ENCODE measurements at regions not wholly inside any gene's neighbourhood (a gene's known extent, or its start where the extent isn't known, plus 50 kb on each side); places are given as distances from the start of the nearest gene placed in this dataset.
"Not testable (repeated sequence)": the region's sequence is repeated elsewhere in the genome, so short reads cannot be mapped to it uniquely, and the experiment has no call there.

DNA sequence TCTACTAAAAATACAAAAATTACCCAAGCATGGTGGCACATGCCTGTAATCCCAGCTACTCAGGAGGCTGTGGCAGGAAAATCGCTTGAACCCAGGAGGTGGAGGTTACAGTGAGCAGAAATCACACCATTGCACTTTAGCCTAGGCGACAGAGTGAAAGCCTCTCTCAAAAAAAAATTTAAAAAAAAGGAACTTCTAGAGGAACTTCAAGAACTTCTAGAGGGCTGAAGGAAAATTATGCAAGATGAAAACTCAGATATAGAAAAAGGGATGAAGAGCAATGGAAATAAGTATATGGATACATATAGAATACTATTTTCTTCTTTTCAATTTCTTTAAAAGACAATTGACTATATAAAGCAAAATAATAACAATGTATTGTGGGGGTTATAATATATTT is 51.2 kb upstream of the PRR5 start:
- Histone ChIP-seq H3K27me3 (ENCODE audit: control insufficient read depth, insufficient read depth, low read length) (no peaks in the 10 kb centered on the region), H3K4me3 (ENCODE audit: low read length) (no peak overlapping the region), H3K4me1 (ENCODE audit: control insufficient read depth, low read depth, low read length) (no peaks in the 10 kb centered on the region), H3K36me3 (ENCODE audit: control insufficient read depth, low read depth, low read length) (no peaks in the 10 kb centered on the region), H3K9ac (ENCODE audit: low read length) (no peak overlapping the region), H3K9me3 (ENCODE audit: control insufficient read depth, low read depth, low read length) (no peaks in the 10 kb centered on the region), H3K27ac (ENCODE audit: low read length) (no peak overlapping the region)

DNA sequence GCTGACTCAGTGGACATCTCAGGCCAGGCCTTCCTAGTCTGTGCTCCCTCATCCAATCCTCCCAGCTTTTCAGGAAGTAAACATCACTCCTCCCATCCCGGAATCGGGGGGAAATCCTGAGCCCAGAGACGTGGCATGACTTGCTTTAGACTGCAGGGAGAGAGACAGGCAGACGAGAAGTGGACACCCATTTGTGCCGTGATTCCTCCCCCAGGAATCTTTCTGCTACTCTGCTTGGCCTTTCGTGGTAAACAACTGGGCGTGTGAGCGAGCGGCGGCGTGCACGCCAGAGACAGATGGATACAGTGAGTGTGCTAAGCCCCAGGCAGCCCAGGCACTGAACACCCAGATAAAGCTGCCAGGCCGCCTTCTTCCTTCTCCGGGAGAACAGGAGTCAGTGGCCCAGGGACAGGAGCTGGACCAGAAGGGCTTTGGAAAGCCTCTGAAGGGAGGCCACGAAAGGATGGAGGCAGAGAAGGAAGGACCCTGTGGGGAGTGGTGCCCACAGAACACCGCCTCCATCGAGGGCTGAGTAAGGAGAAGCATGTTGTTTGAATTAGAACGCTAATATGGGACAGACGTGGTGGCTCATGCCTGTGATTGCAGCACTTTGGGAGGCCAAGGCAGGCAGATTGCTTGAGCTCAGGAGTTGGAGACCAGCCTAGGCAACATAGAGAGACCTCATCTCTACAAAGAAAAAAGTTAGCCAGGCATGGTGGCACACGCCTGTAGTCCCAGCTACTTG is 53.0 kb upstream of the PRR5 start:
- Histone ChIP-seq H3K27ac (ENCODE audit: low read length) (no peak overlapping the region), H3K9me3 (ENCODE audit: control insufficient read depth, low read depth, low read length) (no peaks in the 10 kb centered on the region), H3K4me1 (ENCODE audit: control insufficient read depth, low read depth, low read length) (no peaks in the 10 kb centered on the region), H3K9ac (ENCODE audit: low read length) (no peak overlapping the region), H3K27me3 (ENCODE audit: control insufficient read depth, insufficient read depth, low read length) (no peaks in the 10 kb centered on the region), H3K4me3 (ENCODE audit: low read length) (no peak overlapping the region), H3K36me3 (ENCODE audit: control insufficient read depth, low read depth, low read length) (no peaks in the 10 kb centered on the region)

DNA sequence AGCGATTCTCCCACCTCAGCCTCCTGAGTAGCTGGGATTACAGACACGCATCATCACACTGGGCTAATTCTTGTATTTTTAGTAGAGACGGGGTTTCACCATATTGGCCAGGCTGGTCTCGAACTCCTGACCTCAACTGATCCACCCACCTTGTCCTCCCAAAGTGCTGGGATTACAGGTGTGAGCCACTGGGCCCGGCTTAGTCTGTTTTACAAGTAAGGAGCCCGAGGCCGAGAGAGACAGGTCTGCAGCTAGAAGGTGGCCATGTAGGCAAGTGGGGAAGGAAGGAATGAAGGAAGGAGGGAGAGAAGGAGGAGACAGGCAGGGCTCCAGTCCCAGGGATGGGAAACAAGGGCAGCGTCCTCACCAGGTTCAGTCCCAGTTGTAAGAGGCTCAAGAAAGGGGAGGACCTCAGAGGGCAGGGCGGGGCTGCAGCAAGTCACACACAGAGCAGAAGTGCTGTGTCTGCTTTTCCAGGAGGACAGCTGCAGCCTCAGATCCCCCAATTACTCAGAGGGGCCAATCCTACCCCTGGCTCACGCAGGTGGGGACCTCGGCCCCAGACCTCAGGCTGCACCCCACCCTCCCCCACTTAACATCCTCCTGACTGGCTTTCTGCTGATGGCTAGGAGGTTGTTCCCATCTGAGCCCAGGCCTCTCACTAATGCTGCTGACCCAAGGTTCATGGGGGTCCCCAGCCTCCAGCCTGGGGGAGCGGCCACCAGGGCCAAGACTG is 53.8 kb upstream of the PRR5 start:
- Histone ChIP-seq H3K9me3 (ENCODE audit: control insufficient read depth, low read depth, low read length) (no peaks in the 10 kb centered on the region), H3K36me3 (ENCODE audit: control insufficient read depth, low read depth, low read length) (no peaks in the 10 kb centered on the region), H3K27ac (ENCODE audit: low read length) (no peak overlapping the region), H3K4me3 (ENCODE audit: low read length) (no peak overlapping the region), H3K27me3 (ENCODE audit: control insufficient read depth, insufficient read depth, low read length) (no peaks in the 10 kb centered on the region), H3K9ac (ENCODE audit: low read length) (no peak overlapping the region), H3K4me1 (ENCODE audit: control insufficient read depth, low read depth, low read length) (no peaks in the 10 kb centered on the region)

DNA sequence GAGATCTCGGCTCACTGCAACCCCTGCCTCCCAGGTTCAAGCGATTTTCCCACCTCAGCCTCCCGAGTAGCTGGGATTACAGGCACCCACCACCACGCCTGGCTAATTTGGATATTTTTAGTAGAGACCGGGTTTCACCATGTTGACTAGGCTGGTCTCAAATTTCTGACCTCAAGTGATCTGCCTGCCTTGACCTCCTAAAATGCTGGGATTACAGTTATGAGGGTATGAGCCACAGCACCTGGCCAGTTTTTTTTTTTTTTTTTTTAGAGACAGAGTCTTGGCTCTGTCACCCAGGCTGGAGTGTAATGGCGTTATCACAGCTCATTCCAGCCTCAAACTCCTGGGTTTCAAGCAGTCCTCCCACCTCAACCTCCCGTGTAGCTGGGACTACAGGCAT is 54.9 kb upstream of the PRR5 start:
- Histone ChIP-seq H3K27me3 (ENCODE audit: control insufficient read depth, insufficient read depth, low read length) (no peaks in the 10 kb centered on the region), H3K27ac (ENCODE audit: low read length) (no peak overlapping the region), H3K36me3 (ENCODE audit: control insufficient read depth, low read depth, low read length) (no peaks in the 10 kb centered on the region), H3K9me3 (ENCODE audit: control insufficient read depth, low read depth, low read length) (no peaks in the 10 kb centered on the region), H3K4me3 (ENCODE audit: low read length) (no peak overlapping the region), H3K4me1 (ENCODE audit: control insufficient read depth, low read depth, low read length) (no peaks in the 10 kb centered on the region), H3K9ac (ENCODE audit: low read length) (no peak overlapping the region)

DNA sequence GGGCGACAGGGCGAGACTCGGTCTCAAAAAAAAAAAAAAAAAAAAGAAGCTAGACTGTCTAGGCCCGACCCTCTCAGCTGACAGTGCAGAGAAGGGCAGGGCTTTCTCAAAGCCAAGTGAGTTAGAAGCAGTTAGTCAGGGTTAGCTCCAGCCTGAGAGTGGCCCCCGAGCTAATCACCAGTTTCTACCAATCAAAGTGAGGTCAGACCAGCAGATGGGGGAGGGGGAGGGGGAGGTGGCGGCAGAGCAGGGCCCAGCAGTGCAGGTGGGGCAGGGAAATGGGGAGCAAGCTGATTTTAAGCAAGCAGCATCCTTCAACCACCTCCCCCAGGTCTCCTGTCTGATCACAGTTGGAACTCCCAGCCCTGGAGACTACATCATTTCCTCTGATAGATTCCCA is 55.3 kb upstream of the PRR5 start:
- H3K27me3 ChIP-seq (ENCODE audit: control insufficient read depth, insufficient read depth, low read length) = no peaks in the 10 kb centered on the region
- H3K36me3 ChIP-seq (ENCODE audit: control insufficient read depth, low read depth, low read length) = no peaks in the 10 kb centered on the region
- H3K9me3 ChIP-seq (ENCODE audit: control insufficient read depth, low read depth, low read length) = no peaks in the 10 kb centered on the region
- H3K9ac ChIP-seq (ENCODE audit: low read length) = no peak overlapping the region
- no peaks in the 10 kb centered on the region for H3K4me1 ChIP-seq (ENCODE audit: control insufficient read depth, low read depth, low read length)
- H3K27ac ChIP-seq (ENCODE audit: low read length) = no peak overlapping the region
- H3K4me3 ChIP-seq (ENCODE audit: low read length) = no peak overlapping the region

DNA sequence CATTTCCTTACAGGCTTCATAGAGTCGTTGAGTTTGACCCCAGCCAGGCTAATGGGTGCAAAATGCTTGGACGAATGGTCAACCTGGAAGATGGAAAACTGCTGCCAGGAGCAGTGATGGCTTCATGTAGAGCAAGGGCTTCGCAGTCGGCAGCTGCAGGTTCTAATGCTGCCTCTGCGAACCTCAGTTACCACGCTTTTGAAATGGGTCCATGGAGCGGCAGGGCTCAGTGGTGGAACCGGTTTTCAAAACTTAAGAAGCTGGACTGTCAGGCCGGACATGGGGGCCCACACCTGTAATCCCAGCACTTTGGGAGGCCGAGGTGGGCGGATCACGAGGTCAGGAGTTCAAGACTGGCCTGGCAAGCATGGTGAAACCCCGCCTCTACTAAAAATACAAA is 55.9 kb upstream of the PRR5 start:
- Histone ChIP-seq H3K9me3 (ENCODE audit: control insufficient read depth, low read depth, low read length) (no peaks in the 10 kb centered on the region), H3K27me3 (ENCODE audit: control insufficient read depth, insufficient read depth, low read length) (no peaks in the 10 kb centered on the region), H3K27ac (ENCODE audit: low read length) (no peak overlapping the region), H3K9ac (ENCODE audit: low read length) (no peak overlapping the region), H3K4me3 (ENCODE audit: low read length) (no peak overlapping the region), H3K36me3 (ENCODE audit: control insufficient read depth, low read depth, low read length) (no peaks in the 10 kb centered on the region), H3K4me1 (ENCODE audit: control insufficient read depth, low read depth, low read length) (no peaks in the 10 kb centered on the region)

DNA sequence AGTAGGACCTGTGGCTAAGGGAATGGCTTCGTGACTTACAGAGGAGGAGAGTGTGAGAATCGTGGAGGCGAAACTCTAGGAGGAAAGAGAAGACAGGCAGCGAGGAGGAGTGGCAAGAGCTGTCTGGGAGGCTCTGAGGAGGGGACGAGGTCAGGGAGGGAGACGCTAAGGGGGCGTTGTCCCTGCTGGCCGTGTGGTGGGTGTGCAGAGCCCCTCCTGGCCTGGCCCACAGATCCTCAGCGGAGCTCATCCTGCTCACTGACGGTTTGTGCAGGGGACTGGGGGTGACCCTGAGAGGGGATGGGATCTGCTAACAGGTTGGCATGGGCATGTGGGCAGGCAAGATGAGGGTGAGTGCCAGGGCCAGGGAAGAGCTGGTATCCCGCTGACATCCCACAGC is 56.5 kb upstream of the PRR5 start:
- H3K4me3 ChIP-seq (ENCODE audit: low read length) = no peak overlapping the region
- no peaks in the 10 kb centered on the region for H3K27me3 ChIP-seq (ENCODE audit: control insufficient read depth, insufficient read depth, low read length)
- no peaks in the 10 kb centered on the region for H3K36me3 ChIP-seq (ENCODE audit: control insufficient read depth, low read depth, low read length)
- no peak overlapping the region for H3K27ac ChIP-seq (ENCODE audit: low read length)
- H3K9ac ChIP-seq (ENCODE audit: low read length) = no peak overlapping the region
- no peaks in the 10 kb centered on the region for H3K4me1 ChIP-seq (ENCODE audit: control insufficient read depth, low read depth, low read length)
- no peaks in the 10 kb centered on the region for H3K9me3 ChIP-seq (ENCODE audit: control insufficient read depth, low read depth, low read length)

DNA sequence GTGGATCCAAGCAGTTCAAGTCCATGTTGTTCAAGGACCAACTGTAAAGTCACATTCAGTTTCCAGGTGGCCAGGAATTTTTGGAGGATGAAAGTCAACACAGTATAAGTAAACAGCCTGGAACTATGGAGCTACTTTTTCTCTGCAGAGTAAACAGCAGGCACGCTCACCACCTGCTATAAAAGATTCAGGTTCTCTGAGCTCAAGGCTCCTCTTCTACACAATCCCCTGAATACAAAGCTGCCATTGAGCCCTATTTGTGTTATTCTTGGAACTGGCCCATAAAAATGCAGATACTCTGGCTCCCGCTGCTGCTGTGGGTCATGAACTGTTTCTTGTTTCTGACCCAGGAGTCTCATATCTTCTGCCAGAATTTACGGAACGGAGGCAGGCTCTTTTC is 56.9 kb upstream of the PRR5 start:
- H3K9ac ChIP-seq (ENCODE audit: low read length) = no peak overlapping the region
- no peaks in the 10 kb centered on the region for H3K36me3 ChIP-seq (ENCODE audit: control insufficient read depth, low read depth, low read length)
- H3K4me3 ChIP-seq (ENCODE audit: low read length) = no peak overlapping the region
- no peak overlapping the region for H3K27ac ChIP-seq (ENCODE audit: low read length)
- no peaks in the 10 kb centered on the region for H3K27me3 ChIP-seq (ENCODE audit: control insufficient read depth, insufficient read depth, low read length)
- H3K9me3 ChIP-seq (ENCODE audit: control insufficient read depth, low read depth, low read length) = no peaks in the 10 kb centered on the region
- H3K4me1 ChIP-seq (ENCODE audit: control insufficient read depth, low read depth, low read length) = no peaks in the 10 kb centered on the region

DNA sequence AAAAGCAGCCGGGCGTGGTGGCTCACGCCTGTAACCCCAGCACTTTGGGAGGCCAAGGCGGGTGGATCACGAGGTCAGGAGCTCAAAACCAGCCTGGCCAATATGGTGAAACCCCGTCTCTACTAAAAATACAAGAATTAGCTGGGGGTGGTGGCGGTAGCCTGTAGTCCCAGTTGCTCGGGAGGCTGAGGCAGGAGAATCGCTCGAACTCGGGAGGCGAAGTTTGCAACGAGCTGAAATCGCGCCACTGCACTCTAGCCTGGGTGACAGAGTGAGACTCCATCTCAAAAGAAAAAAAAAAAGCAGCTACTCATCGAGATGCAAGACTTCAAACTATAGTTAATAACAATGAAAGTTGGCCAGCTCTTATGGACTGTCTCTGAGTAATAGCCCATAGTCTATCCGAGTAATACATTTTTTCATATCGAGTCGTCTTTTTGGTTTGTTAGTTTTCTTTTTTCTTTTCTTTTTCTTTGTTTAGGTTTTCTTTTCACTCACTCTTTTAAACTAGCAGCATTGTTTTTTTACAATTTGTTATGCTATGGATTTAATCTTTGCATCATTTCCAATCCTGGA is 58.4 kb upstream of the PRR5 start:
- H3K27me3 ChIP-seq (ENCODE audit: control insufficient read depth, insufficient read depth, low read length); H3K27ac ChIP-seq (ENCODE audit: low read length); H3K36me3 ChIP-seq (ENCODE audit: control insufficient read depth, low read depth, low read length); H3K4me1 ChIP-seq (ENCODE audit: control insufficient read depth, low read depth, low read length); H3K9ac ChIP-seq (ENCODE audit: low read length); H3K9me3 ChIP-seq (ENCODE audit: control insufficient read depth, low read depth, low read length); H3K4me3 ChIP-seq (ENCODE audit: low read length): not testable (repeated sequence)

DNA sequence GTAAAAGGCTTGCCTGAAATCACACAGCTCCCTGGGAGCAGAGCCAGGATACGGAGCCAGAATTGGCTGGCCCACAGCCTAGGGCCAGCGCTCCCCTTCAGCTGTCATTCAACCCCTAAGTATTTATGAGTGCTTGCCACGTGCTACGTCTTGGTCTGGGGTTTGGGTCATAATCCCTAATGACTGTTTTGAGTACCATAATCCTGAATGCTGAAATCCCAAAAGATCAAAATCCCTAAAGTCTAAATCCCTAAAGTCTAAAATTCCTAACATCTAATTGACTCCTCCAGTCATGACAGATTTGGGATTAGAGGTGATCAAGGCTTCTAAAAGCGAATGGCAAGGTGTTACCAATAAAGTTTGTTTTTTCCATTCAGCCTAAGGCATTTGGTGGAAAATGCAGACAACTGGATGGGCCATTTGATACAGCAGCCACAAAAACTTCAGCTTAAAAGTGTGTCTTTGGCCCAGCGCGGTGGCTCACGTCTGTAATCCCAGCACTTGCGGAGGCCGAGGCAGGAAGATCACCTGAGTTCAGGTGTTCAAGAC is 59.8 kb upstream of the PRR5 start:
- Histone ChIP-seq H3K27me3 (ENCODE audit: control insufficient read depth, insufficient read depth, low read length) (no peaks in the 10 kb centered on the region), H3K27ac (ENCODE audit: low read length) (no peak overlapping the region), H3K4me3 (ENCODE audit: low read length) (no peak overlapping the region), H3K9ac (ENCODE audit: low read length) (no peak overlapping the region), H3K9me3 (ENCODE audit: control insufficient read depth, low read depth, low read length) (no peaks in the 10 kb centered on the region), H3K36me3 (ENCODE audit: control insufficient read depth, low read depth, low read length) (no peaks in the 10 kb centered on the region), H3K4me1 (ENCODE audit: control insufficient read depth, low read depth, low read length) (no peaks in the 10 kb centered on the region)

DNA sequence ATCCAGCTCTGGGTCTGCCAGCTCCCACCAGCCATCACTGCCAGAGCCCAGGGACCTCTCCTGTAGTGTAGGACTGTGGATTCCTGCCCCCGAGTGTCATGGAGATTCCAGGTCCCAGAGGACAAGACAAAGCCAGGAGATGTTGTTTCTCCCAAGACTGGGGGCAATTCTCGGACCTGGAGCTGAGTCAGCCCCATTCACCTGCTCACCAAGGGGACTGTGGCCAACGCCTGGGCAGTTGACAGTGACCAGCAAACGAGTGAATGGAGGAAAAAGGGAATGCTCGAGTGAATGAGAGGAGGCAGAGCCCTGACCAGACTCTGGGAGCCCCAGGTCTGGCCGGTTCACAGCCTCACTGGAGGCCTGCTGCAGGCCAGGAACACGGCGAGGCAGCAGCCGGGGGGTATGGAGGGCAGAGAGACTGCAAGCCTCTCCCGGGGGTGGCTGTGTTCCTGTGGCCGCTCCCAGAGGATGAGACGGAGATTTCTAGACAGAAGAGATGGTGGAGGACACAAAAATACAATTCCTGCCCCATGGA is 61.3 kb upstream of the PRR5 start:
- Histone ChIP-seq H3K27ac (ENCODE audit: low read length) (no peak overlapping the region), H3K4me1 (ENCODE audit: control insufficient read depth, low read depth, low read length) (no peaks in the 10 kb centered on the region)

More for the DNA sequence above, 61.3 kb upstream of the PRR5 start:
- H3K9me3 ChIP-seq (ENCODE audit: control insufficient read depth, low read depth, low read length) = no peaks in the 10 kb centered on the region
- no peak overlapping the region for H3K9ac ChIP-seq (ENCODE audit: low read length)
- no peaks in the 10 kb centered on the region for H3K27me3 ChIP-seq (ENCODE audit: control insufficient read depth, insufficient read depth, low read length)
- H3K36me3 ChIP-seq (ENCODE audit: control insufficient read depth, low read depth, low read length) = no peaks in the 10 kb centered on the region
- no peak overlapping the region for H3K4me3 ChIP-seq (ENCODE audit: low read length)
